Karpas-422 (cell line): ENCODE measurements at regions not wholly inside any gene's neighbourhood (a gene's known extent, or its start where the extent isn't known, plus 50 kb on each side); places are given as distances from the start of the nearest gene placed in this dataset.
A peak's percentile ranks its signal among the peaks of the same experiment; 100 is the strongest.
"Not testable (repeated sequence)": the region's sequence is repeated elsewhere in the genome, so short reads cannot be mapped to it uniquely, and the experiment has no call there.

Experiments used
- DNase-seq: peaks from one replicate; pipeline ENCODE4 v3.0.0-alpha.2; 2015
- H2AFZ ChIP-seq: fragments of 200-600 bp; sonication (generic); 2 replicates; pipeline ENCODE4 v1.6.1; 2014; ENCODE audit warnings: antibody characterized with exemption, low read length, mixed read lengths
- H3K27ac ChIP-seq: fragments of 200-600 bp; sonication (generic); 2 replicates; pipeline ENCODE4 v1.5.1; 2014; ENCODE audit warnings: mild to moderate bottlenecking, low read length, moderate library complexity
- H3K27me3 ChIP-seq: fragments of 200-600 bp; sonication (generic); 2 replicates; pipeline ENCODE4 v1.6.1; 2014; ENCODE audit warnings: low read length, mixed read lengths
- H3K36me3 ChIP-seq: fragments of 200-600 bp; sonication (generic); 2 replicates; pipeline ENCODE4 v1.6.1; 2014; ENCODE audit warnings: low read length, mixed read lengths; ENCODE audit not compliant: insufficient read depth
- H3K4me1 ChIP-seq: fragments of 200-600 bp; sonication (generic); 2 replicates; pipeline ENCODE4 v1.6.1; 2014; ENCODE audit warnings: mild to moderate bottlenecking, low read length, mixed read lengths
- H3K4me2 ChIP-seq: fragments of 200-600 bp; sonication (generic); 2 replicates; pipeline ENCODE4 v1.6.1; 2014; ENCODE audit warnings: low read length, low read depth, mild to moderate bottlenecking; ENCODE audit not compliant: poor library complexity, severe bottlenecking
- H3K4me3 ChIP-seq: fragments of 200-600 bp; sonication (generic); 2 replicates; pipeline ENCODE4 v1.5.1; 2014; ENCODE audit warnings: mild to moderate bottlenecking, antibody characterized with exemption, low read length, mixed read lengths
- H3K79me2 ChIP-seq: fragments of 200-600 bp; sonication (generic); 2 replicates; pipeline ENCODE4 v1.6.1; 2014; ENCODE audit warnings: mild to moderate bottlenecking, low read length, mixed read lengths
- H3K9ac ChIP-seq: fragments of 200-600 bp; sonication (generic); 2 replicates; pipeline ENCODE4 v1.6.0; 2014; ENCODE audit warnings: low read length
- H3K9me2 ChIP-seq: fragments of 200-600 bp; sonication (generic), shearing (Covaris generic); replicated peaks from 2 replicates; pipeline ENCODE4 v1.6.0; 2014; ENCODE audit warnings: mild to moderate bottlenecking, low read length, moderate library complexity; ENCODE audit not compliant: insufficient read depth
- H3K9me3 ChIP-seq: fragments of 300-700, 200-600 bp; sonication (generic); 2 replicates; pipeline ENCODE4 v1.6.1; 2014; ENCODE audit warnings: low read length, mixed read lengths
- H4K20me1 ChIP-seq: fragments of 200-600 bp; sonication (generic); 2 replicates; pipeline ENCODE4 v1.6.1; 2014; ENCODE audit warnings: mild to moderate bottlenecking, antibody characterized with exemption, low read length, low read depth; ENCODE audit not compliant: insufficient read depth

GRCh38 chr5:106393276-106393675 lies 1277.5 kb downstream of the EFNA5 start:
- no peaks in the 10 kb centered on the region for H3K4me1 ChIP-seq
- no peak overlapping the region for H3K4me2 ChIP-seq
- peaks cover 23% of the 10 kb centered on the region for H3K9me3 ChIP-seq
- 0 out of 2 replicates have a peak overlapping the region, but pooled peaks have one; percentile 42 for H2AFZ ChIP-seq
- no peak overlapping the region for H3K4me3 ChIP-seq
- no peak for DNase-seq
- no peaks in the 10 kb centered on the region for H3K79me2 ChIP-seq
- H3K27me3 ChIP-seq = no peaks in the 10 kb centered on the region
- H4K20me1 ChIP-seq = no peaks in the 10 kb centered on the region
- H3K27ac ChIP-seq = no peak overlapping the region
- H3K9ac ChIP-seq = no peak overlapping the region
- no peaks in the 10 kb centered on the region for H3K9me2 ChIP-seq
- H3K36me3 ChIP-seq = no peaks in the 10 kb centered on the region

- Histone ChIP-seq H3K27ac (no peak overlapping the region), H3K9ac (no peak overlapping the region), H4K20me1 (no peaks in the 10 kb centered on the region), H3K4me2 (no peak overlapping the region), H3K4me1 (no peaks in the 10 kb centered on the region), H3K9me3 (peaks cover 23% of the 10 kb centered on the region), H3K27me3 (no peaks in the 10 kb centered on the region), H3K79me2 (no peaks in the 10 kb centered on the region), H3K9me2 (no peaks in the 10 kb centered on the region), H3K4me3 (no peak overlapping the region), H2AFZ (no peak overlapping the region), H3K36me3 (no peaks in the 10 kb centered on the region)
- no peak for DNase-seq
These were observed 1278.0 kb downstream of the EFNA5 start for GRCh38 chr5:106392766-106393165.

- H3K4me3 ChIP-seq, H3K4me1 ChIP-seq, H3K4me2 ChIP-seq, H3K36me3 ChIP-seq, H4K20me1 ChIP-seq, H3K27ac ChIP-seq, H2AFZ ChIP-seq, H3K27me3 ChIP-seq, H3K9ac ChIP-seq, H3K9me2 ChIP-seq, H3K79me2 ChIP-seq, DNase-seq: not testable (repeated sequence)
- peaks cover 19% of the 10 kb centered on the region for H3K9me3 ChIP-seq
These were observed 1283.0 kb downstream of the EFNA5 start for GRCh38 chr5:106387767-106388166.

- Histone ChIP-seq H3K4me3 (no peak overlapping the region), H3K36me3 (no peaks in the 10 kb centered on the region), H2AFZ (no peak overlapping the region), H3K27ac (no peak overlapping the region), H4K20me1 (no peaks in the 10 kb centered on the region), H3K9ac (no peak overlapping the region), H3K27me3 (no peaks in the 10 kb centered on the region), H3K9me3 (peaks cover 24% of the 10 kb centered on the region), H3K4me1 (no peaks in the 10 kb centered on the region), H3K4me2 (no peak overlapping the region), H3K9me2 (no peaks in the 10 kb centered on the region), H3K79me2 (no peaks in the 10 kb centered on the region)
- no peak for DNase-seq
These were observed 1284.5 kb downstream of the EFNA5 start for GRCh38 chr5:106386287-106386686.

GRCh38 chr5:106380736-106381135 lies 1290.0 kb downstream of the EFNA5 start:
- H3K27me3 ChIP-seq = no peaks in the 10 kb centered on the region
- no peaks in the 10 kb centered on the region for H3K36me3 ChIP-seq
- no peak overlapping the region for H3K4me3 ChIP-seq
- no peaks in the 10 kb centered on the region for H4K20me1 ChIP-seq
- no peak for DNase-seq
- no peak overlapping the region for H3K27ac ChIP-seq
- H3K9me2 ChIP-seq = no peaks in the 10 kb centered on the region
- H3K9me3 ChIP-seq = peaks cover 32% of the 10 kb centered on the region
- no peak overlapping the region for H3K4me2 ChIP-seq
- H3K9ac ChIP-seq = no peak overlapping the region
- H2AFZ ChIP-seq = no peak overlapping the region
- no peaks in the 10 kb centered on the region for H3K4me1 ChIP-seq
- H3K79me2 ChIP-seq = no peaks in the 10 kb centered on the region

GRCh38 chr5:106376522-106376921 lies 1294.2 kb downstream of the EFNA5 start:
- Histone ChIP-seq H3K79me2 (no peaks in the 10 kb centered on the region), H3K9me3 (peaks cover 38% of the 10 kb centered on the region), H3K36me3 (no peaks in the 10 kb centered on the region), H2AFZ (no peak overlapping the region), H3K27me3 (no peaks in the 10 kb centered on the region), H3K9me2 (no peaks in the 10 kb centered on the region), H3K27ac (no peak overlapping the region), H3K9ac (no peak overlapping the region), H3K4me3 (no peak overlapping the region), H4K20me1 (no peaks in the 10 kb centered on the region), H3K4me2 (no peak overlapping the region), H3K4me1 (no peaks in the 10 kb centered on the region)
- no peak for DNase-seq

GRCh38 chr5:106374956-106375355 lies 1295.8 kb downstream of the EFNA5 start:
- H3K4me1 ChIP-seq = no peaks in the 10 kb centered on the region
- H3K4me2 ChIP-seq = no peak overlapping the region
- H2AFZ ChIP-seq = no peak overlapping the region
- no peaks in the 10 kb centered on the region for H3K27me3 ChIP-seq
- H3K36me3 ChIP-seq = no peaks in the 10 kb centered on the region
- H3K27ac ChIP-seq = no peak overlapping the region
- no peak for DNase-seq
- H3K9ac ChIP-seq = no peak overlapping the region
- no peaks in the 10 kb centered on the region for H3K9me2 ChIP-seq
- H3K79me2 ChIP-seq = no peaks in the 10 kb centered on the region
- H3K4me3 ChIP-seq = no peak overlapping the region
- H3K9me3 ChIP-seq = peaks cover 40% of the 10 kb centered on the region
- no peaks in the 10 kb centered on the region for H4K20me1 ChIP-seq

GRCh38 chr5:106368021-106368420 lies 1302.7 kb downstream of the EFNA5 start:
- no peak overlapping the region for H3K27ac ChIP-seq
- H3K36me3 ChIP-seq = no peaks in the 10 kb centered on the region
- no peaks in the 10 kb centered on the region for H3K27me3 ChIP-seq
- peaks cover 32% of the 10 kb centered on the region for H3K9me3 ChIP-seq
- no peaks in the 10 kb centered on the region for H3K79me2 ChIP-seq
- no peaks in the 10 kb centered on the region for H4K20me1 ChIP-seq
- no peak overlapping the region for H3K4me3 ChIP-seq
- H3K9ac ChIP-seq = no peak overlapping the region
- no peak overlapping the region for H2AFZ ChIP-seq
- no peak for DNase-seq
- H3K4me2 ChIP-seq = no peak overlapping the region
- no peaks in the 10 kb centered on the region for H3K9me2 ChIP-seq
- no peaks in the 10 kb centered on the region for H3K4me1 ChIP-seq

- Histone ChIP-seq H3K9me3 (peaks cover 28% of the 10 kb centered on the region), H3K4me3 (no peak overlapping the region), H3K36me3 (no peaks in the 10 kb centered on the region), H2AFZ (no peak overlapping the region), H3K27ac (no peak overlapping the region), H3K79me2 (no peaks in the 10 kb centered on the region), H3K4me2 (no peak overlapping the region), H3K9ac (no peak overlapping the region), H3K4me1 (no peaks in the 10 kb centered on the region), H4K20me1 (no peaks in the 10 kb centered on the region), H3K9me2 (no peaks in the 10 kb centered on the region), H3K27me3 (no peaks in the 10 kb centered on the region)
- no peak for DNase-seq
These were observed 1303.5 kb downstream of the EFNA5 start for GRCh38 chr5:106367281-106367680.
